ENCODE measurements at regions not wholly inside any gene's neighbourhood (a gene's known extent, or its start where the extent isn't known, plus 50 kb on each side); places are given as distances from the start of the nearest gene placed in this dataset.

- peaks cover 3% of the 10 kb centered on the region for H3K9me3 Mint-ChIP-seq
- POLR2A ChIA-PET, result no interaction called here
Observed at GRCh38 chr16:65622871-65623270, 501.0 kb upstream of the CDH11 start.

DNA sequence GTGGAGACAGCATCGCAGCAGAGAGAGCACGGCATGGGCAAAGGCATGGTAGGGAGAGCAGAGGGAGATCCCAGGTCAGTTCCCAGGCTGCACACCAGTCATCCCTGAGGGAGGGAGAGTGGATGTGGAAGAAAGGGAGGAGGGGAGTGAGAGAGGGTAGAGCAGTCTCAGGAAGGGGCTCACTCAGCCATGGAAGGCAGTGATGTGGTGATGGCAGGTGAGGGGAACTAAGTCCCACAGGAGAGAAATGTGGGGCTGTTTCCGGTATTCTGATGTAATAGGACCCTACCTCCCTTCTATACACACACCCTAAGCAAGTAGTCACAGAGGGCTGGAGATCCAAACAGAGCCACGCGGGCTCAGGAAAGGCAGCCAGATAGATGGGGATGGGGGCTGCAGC is 500.3 kb upstream of the CDH11 start:
- no peaks in the 10 kb centered on the region for H3K4me1 Mint-ChIP-seq
- H3K9me3 Mint-ChIP-seq, result peaks cover 3% of the 10 kb centered on the region
- DNase-seq (no peak), ATAC-seq (ENCODE audit: low read depth) (no peak)
- no peak overlapping the region for H3K4me3 Mint-ChIP-seq
- no peaks in the 10 kb centered on the region for H3K36me3 Mint-ChIP-seq
- H3K27me3 Mint-ChIP-seq, result no peaks in the 10 kb centered on the region
- POLR2A ChIA-PET, result no interaction called here
- no peak overlapping the region for H3K27ac Mint-ChIP-seq

More at GRCh38 chr16:65622871-65623270, 501.0 kb upstream of the CDH11 start:
- no peak overlapping the region for H3K4me3 Mint-ChIP-seq
- H3K27me3 Mint-ChIP-seq, result no peaks in the 10 kb centered on the region
- no peak for DNase-seq
- no peaks in the 10 kb centered on the region for H3K36me3 Mint-ChIP-seq
- no peaks in the 10 kb centered on the region for H3K4me1 Mint-ChIP-seq
- ATAC-seq (ENCODE audit: low read depth), result no peak
- no peak overlapping the region for H3K27ac Mint-ChIP-seq

GRCh38 chr16:65621640-65622039 is 499.8 kb upstream of the CDH11 start:
- Mint-ChIP-seq H3K4me3 (no peak overlapping the region), H3K4me1 (no peaks in the 10 kb centered on the region), H3K36me3 (no peaks in the 10 kb centered on the region), H3K27ac (no peak overlapping the region), H3K9me3 (peaks cover 3% of the 10 kb centered on the region), H3K27me3 (no peaks in the 10 kb centered on the region)
- POLR2A ChIA-PET, result no interaction called here
- DNase-seq (no peak), ATAC-seq (ENCODE audit: low read depth) (no peak)

DNA sequence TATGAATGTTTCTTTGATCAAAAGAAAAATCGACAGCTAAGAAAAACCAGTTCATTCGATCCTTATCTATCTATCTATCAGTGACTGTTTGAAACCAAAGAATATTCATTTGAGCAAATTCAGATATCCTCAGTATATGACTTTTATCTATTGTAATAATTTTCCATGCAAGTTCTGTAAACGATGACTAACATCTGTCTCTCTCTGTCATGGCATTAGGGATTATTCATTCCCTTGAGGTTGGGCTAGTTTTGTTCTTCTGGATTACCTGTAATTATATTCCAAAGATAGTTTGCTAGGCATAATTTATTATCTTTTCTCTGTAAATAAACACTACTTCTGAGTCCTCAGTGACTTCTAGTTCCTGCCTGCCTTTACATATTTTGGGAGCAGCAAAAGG is 497.7 kb upstream of the CDH11 start:
- H3K36me3 Mint-ChIP-seq, result no peaks in the 10 kb centered on the region
- ATAC-seq (ENCODE audit: low read depth) (no peak), DNase-seq (no peak)
- POLR2A ChIA-PET, result no interaction called here
- H3K27ac Mint-ChIP-seq, result no peak overlapping the region
- H3K27me3 Mint-ChIP-seq, result no peaks in the 10 kb centered on the region
- H3K9me3 Mint-ChIP-seq, result peaks cover 3% of the 10 kb centered on the region
- no peak overlapping the region for H3K4me3 Mint-ChIP-seq
- H3K4me1 Mint-ChIP-seq, result no peaks in the 10 kb centered on the region

DNA sequence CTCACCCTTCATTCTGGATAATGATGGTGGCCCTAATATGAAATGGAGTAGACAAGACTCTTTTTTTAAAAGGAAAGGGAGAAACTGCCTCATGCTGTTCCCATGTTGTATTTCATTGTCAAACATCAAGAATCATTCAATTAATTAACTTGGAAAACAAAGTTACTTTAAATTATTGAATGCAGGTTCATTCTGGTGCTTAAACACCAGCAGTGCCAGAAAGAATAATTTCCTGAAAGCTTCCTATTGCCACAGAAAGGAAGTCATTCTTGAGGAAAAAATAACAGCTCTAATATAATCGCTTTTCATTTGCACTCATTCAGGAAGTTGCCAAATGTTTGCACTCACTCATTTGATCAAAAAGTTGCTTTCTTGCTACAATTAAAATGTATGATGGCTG is 497.1 kb upstream of the CDH11 start:
- DNase-seq (no peak), ATAC-seq (ENCODE audit: low read depth) (no peak)
- Mint-ChIP-seq H3K27me3 (no peaks in the 10 kb centered on the region), H3K27ac (no peak overlapping the region), H3K4me3 (no peak overlapping the region), H3K36me3 (no peaks in the 10 kb centered on the region), H3K4me1 (no peaks in the 10 kb centered on the region), H3K9me3 (peaks cover 3% of the 10 kb centered on the region)
- POLR2A ChIA-PET, result no interaction called here

- DNase-seq (no peak), ATAC-seq (ENCODE audit: low read depth) (no peak)
- no peaks in the 10 kb centered on the region for H3K27me3 Mint-ChIP-seq
- H3K4me1 Mint-ChIP-seq, result no peaks in the 10 kb centered on the region
- H3K27ac Mint-ChIP-seq, result no peak overlapping the region
- H3K36me3 Mint-ChIP-seq, result no peaks in the 10 kb centered on the region
- POLR2A ChIA-PET, result no interaction called here
- no peak overlapping the region for H3K4me3 Mint-ChIP-seq
- peaks cover 4% of the 10 kb centered on the region for H3K9me3 Mint-ChIP-seq
Observed at GRCh38 chr16:65618333-65618732, 496.5 kb upstream of the CDH11 start.

GRCh38 chr16:65617421-65617820 is 495.6 kb upstream of the CDH11 start:
- DNase-seq (no peak), ATAC-seq (ENCODE audit: low read depth) (no peak)
- H3K4me1 Mint-ChIP-seq, result no peaks in the 10 kb centered on the region
- H3K27me3 Mint-ChIP-seq, result no peaks in the 10 kb centered on the region
- H3K36me3 Mint-ChIP-seq, result no peaks in the 10 kb centered on the region
- POLR2A ChIA-PET, result no interaction called here
- no peak overlapping the region for H3K4me3 Mint-ChIP-seq
- no peak overlapping the region for H3K27ac Mint-ChIP-seq
- peaks cover 5% of the 10 kb centered on the region for H3K9me3 Mint-ChIP-seq

DNA sequence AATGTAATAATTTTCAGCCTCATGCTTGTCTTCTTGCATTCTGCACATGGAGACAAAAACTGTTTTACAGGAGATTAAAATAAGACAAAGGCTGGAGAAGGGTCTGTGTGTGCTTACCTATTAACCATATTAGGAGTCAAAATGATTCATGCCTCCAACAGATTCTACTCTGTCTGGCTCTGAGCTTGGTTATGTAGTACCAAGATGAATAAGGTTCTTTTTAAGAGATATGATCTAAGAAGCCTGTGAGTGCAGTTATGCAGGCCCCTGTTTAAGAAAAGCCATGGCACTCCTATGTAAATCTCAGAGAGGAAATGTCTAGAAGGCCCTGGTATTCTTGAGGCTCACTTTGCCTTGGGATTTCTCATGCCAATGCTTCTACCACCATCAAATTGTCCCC is 486.6 kb upstream of the CDH11 start:
- Mint-ChIP-seq H3K9me3 (peaks cover 4% of the 10 kb centered on the region), H3K36me3 (no peaks in the 10 kb centered on the region), H3K4me1 (no peaks in the 10 kb centered on the region), H3K4me3 (no peak overlapping the region), H3K27me3 (no peaks in the 10 kb centered on the region), H3K27ac (no peak overlapping the region)
- ATAC-seq (ENCODE audit: low read depth) (no peak), DNase-seq (no peak)
- POLR2A ChIA-PET, result no interaction called here

DNA sequence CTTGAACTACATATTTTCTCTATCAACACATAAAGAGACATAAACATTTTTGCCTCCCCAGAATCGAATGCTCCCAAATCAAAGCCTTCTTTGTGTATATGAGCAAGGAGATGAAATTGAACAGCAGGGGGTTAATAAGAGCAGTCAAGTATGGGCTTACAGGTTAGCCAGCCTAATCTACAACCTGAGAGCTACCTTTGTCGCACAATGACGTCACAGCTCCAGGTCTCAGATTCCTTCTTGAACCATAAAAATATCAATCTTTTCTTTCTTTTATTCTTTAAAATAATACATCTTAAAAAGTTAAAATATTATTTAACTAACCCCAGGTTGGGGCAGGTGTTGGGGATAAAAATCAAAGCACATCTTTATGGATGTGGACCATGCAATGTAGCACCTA is 482.9 kb upstream of the CDH11 start:
- POLR2A ChIA-PET, result no interaction called here
- H3K27me3 Mint-ChIP-seq, result no peaks in the 10 kb centered on the region
- DNase-seq, result no peak
- no peak overlapping the region for H3K4me3 Mint-ChIP-seq
- no peaks in the 10 kb centered on the region for H3K36me3 Mint-ChIP-seq
- H3K4me1 Mint-ChIP-seq, result no peaks in the 10 kb centered on the region
- no peak overlapping the region for H3K27ac Mint-ChIP-seq
- ATAC-seq (ENCODE audit: low read depth), result no peak
- H3K9me3 Mint-ChIP-seq, result peaks cover 2% of the 10 kb centered on the region

GRCh38 chr16:65601781-65602180 is 479.9 kb upstream of the CDH11 start:
- no peaks in the 10 kb centered on the region for H3K36me3 Mint-ChIP-seq
- ATAC-seq (ENCODE audit: low read depth), result no peak

DNA sequence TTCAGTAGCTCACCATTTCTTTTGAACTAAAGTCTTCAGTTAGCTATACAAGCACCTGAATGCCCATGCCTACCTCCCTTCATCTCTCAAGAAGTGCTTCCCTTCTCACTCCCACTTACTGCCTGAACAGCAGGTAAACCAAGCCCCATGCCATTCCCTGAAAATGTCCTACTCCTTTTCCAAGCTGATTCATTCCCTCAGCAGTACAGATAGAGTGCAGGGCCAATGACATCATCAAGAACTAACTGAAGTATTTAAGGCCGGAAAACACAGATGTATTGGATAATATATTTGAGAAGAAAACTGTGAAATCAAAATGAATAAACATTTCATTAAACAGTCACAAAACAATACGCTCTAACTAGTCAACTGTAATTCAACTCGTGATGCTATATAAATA is 478.8 kb upstream of the CDH11 start:
- Mint-ChIP-seq H3K4me1 (no peaks in the 10 kb centered on the region), H3K27me3 (no peaks in the 10 kb centered on the region), H3K9me3 (peaks cover 9% of the 10 kb centered on the region), H3K36me3 (no peaks in the 10 kb centered on the region), H3K4me3 (no peak overlapping the region), H3K27ac (no peak overlapping the region)
- POLR2A ChIA-PET, result no interaction called here
- DNase-seq, result no peak
- ATAC-seq (ENCODE audit: low read depth), result no peak

More at GRCh38 chr16:65601781-65602180, 479.9 kb upstream of the CDH11 start:
- POLR2A ChIA-PET, result no interaction called here
- Mint-ChIP-seq H3K4me1 (no peaks in the 10 kb centered on the region), H3K4me3 (no peak overlapping the region), H3K27me3 (no peaks in the 10 kb centered on the region), H3K27ac (no peak overlapping the region), H3K9me3 (peaks cover 5% of the 10 kb centered on the region)
- DNase-seq, result no peak

DNA sequence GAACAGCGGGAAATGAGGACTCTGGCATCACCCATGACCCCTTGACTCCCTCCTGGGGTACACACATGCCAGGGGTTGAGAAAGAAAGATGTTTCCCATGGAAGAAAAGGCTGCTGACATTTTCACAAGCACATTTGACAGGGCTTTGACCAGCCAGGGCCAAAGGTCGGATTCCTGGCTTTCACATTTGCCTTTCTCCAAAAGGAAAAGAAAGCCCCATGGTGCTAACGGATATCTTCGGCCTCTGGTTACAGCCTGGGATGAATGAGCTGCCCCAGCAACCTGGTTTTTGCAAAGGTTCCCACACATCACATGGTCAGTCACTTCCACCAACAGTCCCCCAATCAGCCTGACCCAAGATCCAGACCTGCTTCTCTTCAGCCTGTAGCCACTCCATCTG is 478.2 kb upstream of the CDH11 start:
- ATAC-seq (ENCODE audit: low read depth), result no peak
- POLR2A ChIA-PET, result no interaction called here
- H3K4me3 Mint-ChIP-seq, result no peak overlapping the region

DNA sequence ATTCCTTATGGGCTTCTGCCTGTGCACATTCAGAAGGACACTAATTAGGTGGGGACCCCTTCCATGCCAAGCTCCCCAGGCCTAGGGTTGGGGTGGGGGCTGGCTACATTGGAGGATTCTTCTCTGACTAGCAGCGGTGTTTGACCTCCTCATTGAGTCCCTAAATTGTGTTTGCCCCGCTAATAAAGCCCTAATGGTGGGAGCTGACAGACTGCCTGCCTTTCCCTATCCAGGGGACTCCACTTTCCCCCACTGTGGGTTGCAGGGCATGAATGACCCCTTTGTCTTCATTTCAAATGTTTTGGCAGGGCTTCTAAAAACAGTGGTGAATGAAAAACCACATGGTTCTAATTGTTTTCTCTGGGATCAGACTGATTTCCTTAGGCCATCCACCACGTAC is 476.8 kb upstream of the CDH11 start:
- no peak for DNase-seq
- H3K36me3 Mint-ChIP-seq, result no peaks in the 10 kb centered on the region
- no peaks in the 10 kb centered on the region for H3K27me3 Mint-ChIP-seq
- H3K27ac Mint-ChIP-seq, result no peak overlapping the region
- POLR2A ChIA-PET, result no interaction called here
- peaks cover 9% of the 10 kb centered on the region for H3K9me3 Mint-ChIP-seq
- no peaks in the 10 kb centered on the region for H3K4me1 Mint-ChIP-seq
- no peak for ATAC-seq (ENCODE audit: low read depth)
- H3K4me3 Mint-ChIP-seq, result no peak overlapping the region

More for the DNA sequence above, 478.2 kb upstream of the CDH11 start:
- no peaks in the 10 kb centered on the region for H3K36me3 Mint-ChIP-seq
- peaks cover 9% of the 10 kb centered on the region for H3K9me3 Mint-ChIP-seq
- no peaks in the 10 kb centered on the region for H3K4me1 Mint-ChIP-seq
- no peak overlapping the region for H3K27ac Mint-ChIP-seq
- DNase-seq, result no peak
- no peaks in the 10 kb centered on the region for H3K27me3 Mint-ChIP-seq

GRCh38 chr16:65583498-65583897 is 461.6 kb upstream of the CDH11 start:
- Mint-ChIP-seq H3K36me3 (no peaks in the 10 kb centered on the region), H3K9me3 (no peaks in the 10 kb centered on the region), H3K27ac (no peak overlapping the region), H3K4me1 (no peaks in the 10 kb centered on the region), H3K27me3 (no peaks in the 10 kb centered on the region), H3K4me3 (no peak overlapping the region)
- ATAC-seq (ENCODE audit: low read depth) (no peak), DNase-seq (no peak)
- POLR2A ChIA-PET, result no interaction called here

- H3K36me3 Mint-ChIP-seq, result no peaks in the 10 kb centered on the region
- peaks cover 4% of the 10 kb centered on the region for H3K9me3 Mint-ChIP-seq
- H3K4me3 Mint-ChIP-seq, result no peak overlapping the region
- ATAC-seq (ENCODE audit: low read depth) (no peak), DNase-seq (no peak)
- POLR2A ChIA-PET, result no interaction called here
- H3K4me1 Mint-ChIP-seq, result no peaks in the 10 kb centered on the region
- H3K27ac Mint-ChIP-seq, result no peak overlapping the region
- no peaks in the 10 kb centered on the region for H3K27me3 Mint-ChIP-seq
Observed at GRCh38 chr16:65579050-65579449, 457.2 kb upstream of the CDH11 start.

Data from activated naive CD8-positive, alpha-beta T cell treated with anti-CD3 and anti-CD28 coated beads, Interleukin-2, amount 10 ng/mL, durations not matched to agents 7 days and 5 days (primary cell).